ENCODE measurements at regions not wholly inside any gene's neighbourhood (a gene's known extent, or its start where the extent isn't known, plus 50 kb on each side); places are given as distances from the start of the nearest gene placed in this dataset.

DNA sequence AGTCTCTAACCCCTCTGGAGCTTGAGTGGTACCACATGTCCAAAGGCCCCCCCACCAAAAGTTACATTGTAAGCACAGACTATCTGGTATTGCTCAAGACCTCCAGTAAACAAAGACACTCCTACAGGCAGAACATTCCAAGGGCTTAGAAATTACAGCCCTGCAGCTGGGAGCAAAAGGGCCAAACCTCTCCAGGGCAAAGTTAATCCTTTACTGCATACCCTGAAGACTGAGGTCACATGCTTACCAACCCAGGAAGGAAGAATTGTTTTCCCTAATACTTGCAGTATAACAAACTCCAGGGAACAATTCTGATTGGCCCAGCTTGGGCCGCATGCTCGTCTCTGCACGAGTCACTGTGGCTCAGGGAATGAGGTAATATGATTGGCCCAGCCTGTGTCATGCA, 266.1 kb upstream of the NR2F2 start:
- TF ChIP-seq, protein P1, sequence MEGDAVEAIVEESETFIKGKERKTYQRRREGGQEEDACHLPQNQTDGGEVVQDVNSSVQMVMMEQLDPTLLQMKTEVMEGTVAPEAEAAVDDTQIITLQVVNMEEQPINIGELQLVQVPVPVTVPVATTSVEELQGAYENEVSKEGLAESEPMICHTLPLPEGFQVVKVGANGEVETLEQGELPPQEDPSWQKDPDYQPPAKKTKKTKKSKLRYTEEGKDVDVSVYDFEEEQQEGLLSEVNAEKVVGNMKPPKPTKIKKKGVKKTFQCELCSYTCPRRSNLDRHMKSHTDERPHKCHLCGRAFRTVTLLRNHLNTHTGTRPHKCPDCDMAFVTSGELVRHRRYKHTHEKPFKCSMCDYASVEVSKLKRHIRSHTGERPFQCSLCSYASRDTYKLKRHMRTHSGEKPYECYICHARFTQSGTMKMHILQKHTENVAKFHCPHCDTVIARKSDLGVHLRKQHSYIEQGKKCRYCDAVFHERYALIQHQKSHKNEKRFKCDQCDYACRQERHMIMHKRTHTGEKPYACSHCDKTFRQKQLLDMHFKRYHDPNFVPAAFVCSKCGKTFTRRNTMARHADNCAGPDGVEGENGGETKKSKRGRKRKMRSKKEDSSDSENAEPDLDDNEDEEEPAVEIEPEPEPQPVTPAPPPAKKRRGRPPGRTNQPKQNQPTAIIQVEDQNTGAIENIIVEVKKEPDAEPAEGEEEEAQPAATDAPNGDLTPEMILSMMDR (IDR thresholded peaks at IDR 0.05; ENCODE audit: low read depth, low read length) = no peak
- H3K4me3 ChIP-seq (ENCODE audit: low read depth, low read length) = no peak overlapping the region
- no peaks in the 10 kb centered on the region for H3K4me1 ChIP-seq
- H3K36me3 ChIP-seq = no peaks in the 10 kb centered on the region
- no peaks in the 10 kb centered on the region for H3K9me3 ChIP-seq
- DNase-seq = no peak
- no peaks in the 10 kb centered on the region for H3K27me3 ChIP-seq

DNA sequence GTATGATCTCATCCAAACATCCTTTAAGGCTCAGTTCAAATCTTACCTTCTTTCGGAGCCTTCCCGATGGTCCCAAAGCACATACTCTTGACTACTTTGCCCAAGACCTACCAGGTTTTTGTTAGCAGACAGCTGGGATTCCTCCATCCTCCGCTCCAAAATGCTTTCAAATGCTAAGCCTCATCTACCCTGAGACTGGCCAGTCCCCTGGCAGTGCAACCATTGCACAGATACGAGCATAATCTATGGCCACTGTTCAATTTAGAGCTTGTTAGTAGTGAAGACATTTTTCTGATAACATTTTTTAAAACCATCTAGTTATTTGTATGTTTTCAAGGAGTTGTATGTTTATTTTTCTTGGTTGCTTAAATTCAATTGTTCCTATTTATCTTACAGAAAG, 264.4 kb upstream of the NR2F2 start:
- DNase-seq = no peak
- H3K36me3 ChIP-seq = no peaks in the 10 kb centered on the region

DNA sequence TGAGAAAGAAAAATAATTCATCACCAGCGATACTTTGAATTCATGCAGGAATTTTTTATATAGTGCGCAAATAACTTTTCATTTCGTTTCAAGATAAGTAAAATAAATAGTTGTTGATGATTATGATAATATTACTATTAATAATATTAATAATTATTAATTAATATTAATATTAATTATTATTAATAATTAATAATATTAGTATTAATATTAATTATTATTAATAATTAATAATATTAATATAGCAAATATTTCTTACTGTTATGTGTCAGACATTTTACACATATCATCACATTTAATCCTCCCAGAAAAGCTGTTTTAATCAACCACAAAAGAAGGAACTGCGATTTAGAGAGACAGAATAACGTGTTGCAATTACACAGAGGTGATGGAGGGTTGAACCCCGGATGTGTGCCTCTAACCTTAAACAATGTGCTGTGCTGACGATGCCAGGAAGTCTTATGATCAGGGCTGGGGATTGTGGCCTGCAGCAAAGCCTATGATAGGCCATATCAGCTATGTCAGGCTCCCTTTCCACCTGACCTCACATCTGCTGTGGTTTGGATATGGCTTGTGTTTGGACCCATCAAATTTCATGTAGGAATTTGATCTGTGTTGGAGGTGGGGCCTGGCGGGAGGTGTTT, 263.5 kb upstream of the NR2F2 start:
- TF ChIP-seq, protein P1 (IDR thresholded peaks at IDR 0.05; ENCODE audit: low read depth, low read length) = no peak
- Histone ChIP-seq H3K9me3 (no peaks in the 10 kb centered on the region), H3K4me3 (ENCODE audit: low read depth, low read length) (no peak overlapping the region), H3K27me3 (no peaks in the 10 kb centered on the region), H3K4me1 (no peaks in the 10 kb centered on the region), H3K36me3 (no peaks in the 10 kb centered on the region)
- no peak for DNase-seq

More for the DNA sequence above, 264.4 kb upstream of the NR2F2 start:
- TF ChIP-seq, protein P1 (IDR thresholded peaks at IDR 0.05; ENCODE audit: low read depth, low read length) = no peak
- H3K4me1 ChIP-seq = no peaks in the 10 kb centered on the region
- no peaks in the 10 kb centered on the region for H3K9me3 ChIP-seq
- no peak overlapping the region for H3K4me3 ChIP-seq (ENCODE audit: low read depth, low read length)
- H3K27me3 ChIP-seq = no peaks in the 10 kb centered on the region

DNA sequence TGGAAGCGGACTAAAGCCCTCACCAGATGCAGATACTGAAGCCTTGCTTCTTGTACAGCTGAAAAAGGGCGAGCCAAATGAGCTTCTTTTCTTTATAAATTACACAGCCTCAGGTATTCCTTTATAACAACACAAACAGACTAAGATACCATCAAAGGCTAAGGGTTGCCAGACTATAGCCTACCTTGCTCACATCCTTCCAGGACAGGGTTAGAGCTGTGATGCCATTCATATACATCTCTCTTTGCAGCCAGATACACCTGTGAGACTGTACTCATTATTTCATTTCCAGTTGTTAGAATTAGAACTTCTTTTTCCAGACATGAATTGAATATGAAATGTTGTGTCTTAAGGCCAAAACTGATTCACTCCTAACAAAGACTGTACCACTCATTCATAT, 262.8 kb upstream of the NR2F2 start:
- Histone ChIP-seq H3K27me3 (no peaks in the 10 kb centered on the region), H3K4me3 (ENCODE audit: low read depth, low read length) (no peak overlapping the region), H3K36me3 (no peaks in the 10 kb centered on the region), H3K4me1 (no peaks in the 10 kb centered on the region), H3K9me3 (no peaks in the 10 kb centered on the region)
- DNase-seq = no peak
- TF ChIP-seq, protein P1 (IDR thresholded peaks at IDR 0.05; ENCODE audit: low read depth, low read length) = no peak

DNA sequence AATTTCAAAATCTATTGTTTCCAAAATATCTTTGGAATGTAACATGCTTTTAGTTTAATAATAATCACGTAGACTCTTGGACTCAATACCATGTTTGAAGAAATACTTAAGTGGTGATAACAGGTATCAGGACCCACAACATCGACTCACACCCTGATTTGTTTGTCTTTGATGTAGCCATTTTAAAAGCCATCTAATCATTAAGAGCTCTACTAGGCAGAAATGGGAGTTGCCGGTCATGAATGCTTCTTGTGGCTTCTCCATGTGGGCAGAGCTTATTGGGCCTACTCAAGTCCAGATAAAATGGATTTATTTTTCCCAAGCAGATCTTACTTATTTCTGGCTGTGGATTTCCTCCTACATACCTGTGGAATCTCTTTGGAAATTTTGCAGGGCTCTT, 261.6 kb upstream of the NR2F2 start:
- TF ChIP-seq, protein P1 (IDR thresholded peaks at IDR 0.05; ENCODE audit: low read depth, low read length) = no peak
- H3K4me3 ChIP-seq (ENCODE audit: low read depth, low read length) = no peak overlapping the region
- H3K4me1 ChIP-seq = no peaks in the 10 kb centered on the region
- DNase-seq = no peak
- H3K36me3 ChIP-seq = no peaks in the 10 kb centered on the region
- no peaks in the 10 kb centered on the region for H3K9me3 ChIP-seq
- no peaks in the 10 kb centered on the region for H3K27me3 ChIP-seq

DNA sequence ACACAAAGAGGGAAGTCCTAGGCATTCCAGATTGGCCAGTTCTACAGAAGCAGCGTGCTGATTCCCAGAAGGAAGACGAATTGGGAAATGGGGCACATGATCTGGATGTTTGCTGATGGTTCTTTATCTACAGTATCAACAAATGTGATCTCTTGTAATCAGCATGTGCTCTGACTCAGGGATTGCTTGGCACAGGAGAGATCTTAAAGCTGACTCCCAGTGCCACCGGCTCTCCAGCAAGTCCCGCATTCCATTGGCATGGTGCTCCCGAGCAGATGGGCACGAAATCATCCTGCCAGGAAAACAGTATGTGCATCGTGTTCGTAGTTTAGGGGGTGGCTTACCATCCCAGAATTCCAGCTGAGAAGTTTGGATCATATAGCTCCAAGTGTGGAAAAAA, 259.9 kb upstream of the NR2F2 start:
- TF ChIP-seq, protein P1 (IDR thresholded peaks at IDR 0.05; ENCODE audit: low read depth, low read length) = no peak
- Histone ChIP-seq H3K4me1 (no peaks in the 10 kb centered on the region), H3K36me3 (no peaks in the 10 kb centered on the region), H3K27me3 (no peaks in the 10 kb centered on the region), H3K9me3 (no peaks in the 10 kb centered on the region), H3K4me3 (ENCODE audit: low read depth, low read length) (no peak overlapping the region)
- no peak for DNase-seq
